Right atrium auricular region (tissue), 2 donors: ENCODE measurements at regions not wholly inside any gene's neighbourhood (a gene's known extent, or its start where the extent isn't known, plus 50 kb on each side); places are given as distances from the start of the nearest gene placed in this dataset.

ENCODE experiments used
- DNase-seq: peaks from one replicate; pipeline ENCODE4 v3.0.0-alpha.2; 2019; ENCODE audit warnings: low spot score
- H3K27ac ChIP-seq, 2 donors: fragments of 200-600 bp; sonication (generic); 1 replicate in 1 of 2; 2 replicates in 1 of 2; pipeline ENCODE4 v1.5.1; 2016 to 2019
- H3K27me3 ChIP-seq, 2 donors: fragments of 200-600 bp; sonication (generic); one replicate each; pipeline versions ENCODE4 v1.5.1 to v1.6.0; 2017 to 2019
- H3K36me3 ChIP-seq: fragments of 200-600 bp; sonication (generic); one replicate; pipeline ENCODE4 v1.5.1; 2016
- H3K4me1 ChIP-seq, 2 donors: fragments of 200-600 bp; sonication (generic); one replicate each; pipeline versions ENCODE4 v1.5.1 to v1.6.0; 2017 to 2019
- H3K4me3 ChIP-seq, 2 donors: fragments of 200-600 bp; sonication (generic); 1 replicate in 1 of 2; 2 replicates in 1 of 2; pipeline ENCODE4 v1.5.1; 2017 to 2019; ENCODE audit warnings: mild to moderate bottlenecking in 1 of 2, moderate library complexity in 1 of 2
- H3K9me3 ChIP-seq, 2 donors: fragments of 200-600 bp; sonication (generic); one replicate each; pipeline ENCODE4 v1.5.1; 2019
- TF ChIP-seq, protein P1 (sequence below), 2 donors: fragments of 200-600 bp; sonication (generic); IDR thresholded peaks; one replicate each; pipeline ENCODE4 v1.5.1; 2019; ENCODE audit warnings: antibody characterized with exemption in 2 of 2

GRCh38 chr4:31360786-31361185 is 640.6 kb downstream of the PCDH7 start:
- TF ChIP-seq, protein P1, sequence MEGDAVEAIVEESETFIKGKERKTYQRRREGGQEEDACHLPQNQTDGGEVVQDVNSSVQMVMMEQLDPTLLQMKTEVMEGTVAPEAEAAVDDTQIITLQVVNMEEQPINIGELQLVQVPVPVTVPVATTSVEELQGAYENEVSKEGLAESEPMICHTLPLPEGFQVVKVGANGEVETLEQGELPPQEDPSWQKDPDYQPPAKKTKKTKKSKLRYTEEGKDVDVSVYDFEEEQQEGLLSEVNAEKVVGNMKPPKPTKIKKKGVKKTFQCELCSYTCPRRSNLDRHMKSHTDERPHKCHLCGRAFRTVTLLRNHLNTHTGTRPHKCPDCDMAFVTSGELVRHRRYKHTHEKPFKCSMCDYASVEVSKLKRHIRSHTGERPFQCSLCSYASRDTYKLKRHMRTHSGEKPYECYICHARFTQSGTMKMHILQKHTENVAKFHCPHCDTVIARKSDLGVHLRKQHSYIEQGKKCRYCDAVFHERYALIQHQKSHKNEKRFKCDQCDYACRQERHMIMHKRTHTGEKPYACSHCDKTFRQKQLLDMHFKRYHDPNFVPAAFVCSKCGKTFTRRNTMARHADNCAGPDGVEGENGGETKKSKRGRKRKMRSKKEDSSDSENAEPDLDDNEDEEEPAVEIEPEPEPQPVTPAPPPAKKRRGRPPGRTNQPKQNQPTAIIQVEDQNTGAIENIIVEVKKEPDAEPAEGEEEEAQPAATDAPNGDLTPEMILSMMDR (IDR thresholded peaks at IDR 0.05): no peak
- H3K4me3 ChIP-seq: no peak overlapping the region
- no peaks in the 10 kb centered on the region for H3K27me3 ChIP-seq
- no peaks in the 10 kb centered on the region for H3K4me1 ChIP-seq
- DNase-seq: no peak
- no peaks in the 10 kb centered on the region for H3K36me3 ChIP-seq
- no peak overlapping the region for H3K27ac ChIP-seq
- no peaks in the 10 kb centered on the region for H3K9me3 ChIP-seq

GRCh38 chr4:31362756-31363155 is 642.6 kb downstream of the PCDH7 start:
- TF ChIP-seq, protein P1 (IDR thresholded peaks at IDR 0.05): no peak
- H3K36me3 ChIP-seq: no peaks in the 10 kb centered on the region
- no peak overlapping the region for H3K27ac ChIP-seq
- no peak for DNase-seq
- H3K9me3 ChIP-seq: no peaks in the 10 kb centered on the region
- no peak overlapping the region for H3K4me3 ChIP-seq
- H3K4me1 ChIP-seq: no peaks in the 10 kb centered on the region
- no peaks in the 10 kb centered on the region for H3K27me3 ChIP-seq

DNA sequence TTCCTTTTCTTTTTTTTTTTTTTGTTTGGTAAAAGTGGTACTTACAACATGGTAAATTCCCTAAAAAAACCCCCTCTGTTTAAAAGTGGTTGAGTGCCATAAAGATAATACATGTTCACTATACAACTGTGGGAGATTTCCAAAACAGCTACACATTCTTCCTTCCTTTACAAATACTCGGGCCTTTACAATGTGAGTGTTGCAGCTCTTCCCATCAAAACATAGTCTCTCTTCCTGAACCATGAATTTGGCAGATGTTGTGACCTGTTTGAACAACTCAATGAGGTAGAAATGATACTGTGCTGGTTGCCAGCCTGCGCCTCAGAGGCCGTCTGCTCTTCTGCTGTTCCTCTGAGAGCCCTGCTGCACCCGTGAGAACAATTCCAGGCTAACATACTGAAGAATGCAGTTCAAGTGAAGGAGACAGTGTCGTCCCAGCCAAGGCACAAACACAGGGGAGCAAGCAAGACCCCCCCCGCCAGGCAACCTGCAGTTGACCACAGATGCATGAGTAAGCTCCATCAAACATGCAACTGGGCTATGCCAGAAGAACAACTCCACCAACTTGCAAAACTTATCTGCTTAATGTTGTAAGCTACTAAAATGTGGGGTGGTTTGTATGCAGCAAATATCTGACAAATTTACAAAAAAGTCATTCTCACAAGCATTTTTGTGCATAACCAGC is 645.0 kb downstream of the PCDH7 start:
- Histone ChIP-seq H3K36me3 (no peaks in the 10 kb centered on the region), H3K4me3 (no peak overlapping the region), H3K9me3 (no peaks in the 10 kb centered on the region), H3K27me3 (no peaks in the 10 kb centered on the region), H3K4me1 (no peaks in the 10 kb centered on the region), H3K27ac (no peak overlapping the region)
- TF ChIP-seq, protein P1 (IDR thresholded peaks at IDR 0.05): no peak
- DNase-seq: no peak

- Histone ChIP-seq H3K27ac (no peak overlapping the region), H3K4me1 (no peaks in the 10 kb centered on the region), H3K36me3 (no peaks in the 10 kb centered on the region), H3K27me3 (no peaks in the 10 kb centered on the region), H3K4me3 (no peak overlapping the region), H3K9me3 (no peaks in the 10 kb centered on the region)
- TF ChIP-seq, protein P1 (IDR thresholded peaks at IDR 0.05): no peak
- no peak for DNase-seq
Measured at GRCh38 chr4:31366041-31366440, 645.9 kb downstream of the PCDH7 start.

GRCh38 chr4:31370866-31371465 is 650.8 kb downstream of the PCDH7 start:
- Histone ChIP-seq H3K4me3 (no peak overlapping the region), H3K4me1 (no peaks in the 10 kb centered on the region), H3K9me3 (no peaks in the 10 kb centered on the region), H3K36me3 (no peaks in the 10 kb centered on the region), H3K27ac (no peak overlapping the region), H3K27me3 (no peaks in the 10 kb centered on the region)
- TF ChIP-seq, protein P1 (IDR thresholded peaks at IDR 0.05): peak; percentile 53 to 75
- no peak for DNase-seq
